AG04449 (cell line): ENCODE measurements at regions not wholly inside any gene's neighbourhood (a gene's known extent, or its start where the extent isn't known, plus 50 kb on each side); places are given as distances from the start of the nearest gene placed in this dataset.
A peak's percentile ranks its signal among the peaks of the same experiment; 100 is the strongest.
"Not testable (repeated sequence)": the region's sequence is repeated elsewhere in the genome, so short reads cannot be mapped to it uniquely, and the experiment has no call there.

Experiments
- CTCF ChIA-PET: fragments of 350-600 bp; formaldehyde crosslinking; extraction: SDS; loops from one replicate; lab custom pipeline; 2021; ENCODE audit warnings: antibody characterized with exemption; lab: Yijun Ruan, JAX
- POLR2A ChIA-PET: fragments of 400-600, 350-600 bp; formaldehyde crosslinking; extraction: SDS; loops from one replicate; lab custom pipeline; 2020; ENCODE audit warnings: antibody characterized with exemption, inconsistent platforms; lab: Yijun Ruan, JAX
- DNase-seq: peaks from one replicate; pipeline ENCODE4 v3.0.0-alpha.2; 2010; ENCODE audit warnings: low read depth, low spot score
- H3K4me3 ChIP-seq: 2 replicates; pipeline ENCODE4 v1.5.1; 2011; ENCODE audit warnings: low read depth, mild to moderate bottlenecking, control low read depth, low read length

GRCh38 chr18:14460364-14460763 lies 83.0 kb downstream of the POTEC start:
- POLR2A ChIA-PET, H3K4me3 ChIP-seq, CTCF ChIA-PET, DNase-seq: not testable (repeated sequence)

- CTCF ChIA-PET, H3K4me3 ChIP-seq, DNase-seq, POLR2A ChIA-PET: not testable (repeated sequence)
Measured at GRCh38 chr18:14459826-14460225, 83.6 kb downstream of the POTEC start.

- CTCF ChIA-PET, H3K4me3 ChIP-seq, DNase-seq, POLR2A ChIA-PET: not testable (repeated sequence)
Measured at GRCh38 chr18:14458009-14458945, 85.1 kb downstream of the POTEC start.

GRCh38 chr18:14450637-14451009 lies 92.8 kb downstream of the POTEC start:
- POLR2A ChIA-PET, DNase-seq, CTCF ChIA-PET: not testable (repeated sequence)
- H3K4me3 ChIP-seq, result 0 out of 2 replicates have a peak overlapping the region, but pooled peaks have one; percentile 3

GRCh38 chr18:14449995-14450636 lies 93.3 kb downstream of the POTEC start:
- CTCF ChIA-PET, POLR2A ChIA-PET: not testable (repeated sequence)

GRCh38 chr18:14449062-14449461 lies 94.3 kb downstream of the POTEC start:
- DNase-seq, POLR2A ChIA-PET: not testable (repeated sequence)

More at GRCh38 chr18:14449995-14450636, 93.3 kb downstream of the POTEC start:
- H3K4me3 ChIP-seq, DNase-seq: not testable (repeated sequence)

GRCh38 chr18:14447715-14448114 lies 95.7 kb downstream of the POTEC start:
- CTCF ChIA-PET, POLR2A ChIA-PET, DNase-seq, H3K4me3 ChIP-seq: not testable (repeated sequence)

More at GRCh38 chr18:14449062-14449461, 94.3 kb downstream of the POTEC start:
- H3K4me3 ChIP-seq, CTCF ChIA-PET: not testable (repeated sequence)

GRCh38 chr18:14435460-14435859 lies 107.9 kb downstream of the POTEC start:
- POLR2A ChIA-PET, DNase-seq, H3K4me3 ChIP-seq, CTCF ChIA-PET: not testable (repeated sequence)

GRCh38 chr18:14432371-14432770 lies 111.0 kb downstream of the POTEC start:
- H3K4me3 ChIP-seq, CTCF ChIA-PET, POLR2A ChIA-PET, DNase-seq: not testable (repeated sequence)

- POLR2A ChIA-PET, CTCF ChIA-PET, DNase-seq, H3K4me3 ChIP-seq: not testable (repeated sequence)
Measured at GRCh38 chr18:14431031-14431521, 112.3 kb downstream of the POTEC start.

GRCh38 chr18:14415806-14416205 lies 127.6 kb downstream of the POTEC start:
- DNase-seq, POLR2A ChIA-PET, H3K4me3 ChIP-seq, CTCF ChIA-PET: not testable (repeated sequence)

- CTCF ChIA-PET, DNase-seq: not testable (repeated sequence)
Measured at GRCh38 chr18:14415399-14415798, 128.0 kb downstream of the POTEC start.

GRCh38 chr18:14395533-14395932 lies 147.9 kb downstream of the POTEC start:
- CTCF ChIA-PET, H3K4me3 ChIP-seq, POLR2A ChIA-PET, DNase-seq: not testable (repeated sequence)

More at GRCh38 chr18:14415399-14415798, 128.0 kb downstream of the POTEC start:
- POLR2A ChIA-PET, H3K4me3 ChIP-seq: not testable (repeated sequence)

GRCh38 chr18:14393563-14394103 lies 149.8 kb downstream of the POTEC start:
- CTCF ChIA-PET, POLR2A ChIA-PET, DNase-seq, H3K4me3 ChIP-seq: not testable (repeated sequence)

- H3K4me3 ChIP-seq, CTCF ChIA-PET, DNase-seq, POLR2A ChIA-PET: not testable (repeated sequence)
Measured at GRCh38 chr18:14392604-14393003, 150.8 kb downstream of the POTEC start.

GRCh38 chr18:14384961-14385360 lies 158.4 kb downstream of the POTEC start:
- POLR2A ChIA-PET, DNase-seq, H3K4me3 ChIP-seq, CTCF ChIA-PET: not testable (repeated sequence)
